ENCODE measurements at regions not wholly inside any gene's neighbourhood (a gene's known extent, or its start where the extent isn't known, plus 50 kb on each side); places are given as distances from the start of the nearest gene placed in this dataset.
A peak's percentile ranks its signal among the peaks of the same experiment; 100 is the strongest.

GRCh38 chr4:183763990-183764754 lies 105.1 kb downstream of the TRAPPC11 start:
- DNase-seq: no peak

- no peak for DNase-seq
Observed at GRCh38 chr4:183765251-183765911, 106.3 kb downstream of the TRAPPC11 start.

- no peak for DNase-seq
Observed at GRCh38 chr4:183766140-183766539, 107.0 kb downstream of the TRAPPC11 start.

- no peak for DNase-seq
Observed at GRCh38 chr4:183770906-183771305, 111.8 kb downstream of the TRAPPC11 start.

- no peak for DNase-seq
Observed at GRCh38 chr4:183772361-183772760, 113.3 kb downstream of the TRAPPC11 start.

- no peak for DNase-seq
Observed at GRCh38 chr4:183773790-183774189, 114.7 kb downstream of the TRAPPC11 start.

- no peak for DNase-seq
Observed at GRCh38 chr4:183783306-183783705, 121.8 kb upstream of the STOX2 start.

GRCh38 chr4:183783991-183784553 lies 121.0 kb upstream of the STOX2 start:
- no peak for DNase-seq

GRCh38 chr4:183788308-183788905 lies 116.7 kb upstream of the STOX2 start:
- DNase-seq: no peak

- DNase-seq: no peak
Observed at GRCh38 chr4:183789657-183790056, 115.5 kb upstream of the STOX2 start.

- DNase-seq: no peak
Observed at GRCh38 chr4:183790661-183791060, 114.4 kb upstream of the STOX2 start.

GRCh38 chr4:183797011-183797444 lies 108.1 kb upstream of the STOX2 start:
- peak in 2 of 51 donors; percentile 6 to 10 for DNase-seq

- DNase-seq: no peak
Observed at GRCh38 chr4:183797445-183798300, 107.4 kb upstream of the STOX2 start.

- DNase-seq: peak in 1 of 51 donors; percentile 13
Observed at GRCh38 chr4:183798301-183799253, 106.5 kb upstream of the STOX2 start.

- DNase-seq: no peak
Observed at GRCh38 chr4:183801457-183802165, 103.5 kb upstream of the STOX2 start.

- no peak for DNase-seq
Observed at GRCh38 chr4:183806341-183806740, 98.8 kb upstream of the STOX2 start.

GRCh38 chr4:183807420-183808096 lies 97.5 kb upstream of the STOX2 start:
- DNase-seq: no peak

GRCh38 chr4:183808097-183808456 lies 97.0 kb upstream of the STOX2 start:
- DNase-seq: no peak

GRCh38 chr4:183812567-183812966 lies 92.5 kb upstream of the STOX2 start:
- no peak for DNase-seq
